Type B pancreatic cell (in vitro differentiated cells): ENCODE measurements at regions not wholly inside any gene's neighbourhood (a gene's known extent, or its start where the extent isn't known, plus 50 kb on each side); places are given as distances from the start of the nearest gene placed in this dataset.

Experiments used
- DNase-seq: peaks from one replicate; pipeline ENCODE4 v3.0.0; 2021; ENCODE audit warnings: mixed read lengths; ENCODE audit not compliant: unreplicated experiment; ENCODE audit errors: extremely low spot score
- H3K27ac Mint-ChIP-seq: 2 replicates; pipeline ENCODE4 v1.8.0; 2021; ENCODE audit warnings: mild to moderate bottlenecking, mixed read lengths
- H3K27me3 Mint-ChIP-seq: 2 replicates; pipeline ENCODE4 v1.8.0; 2021; ENCODE audit warnings: mixed read lengths
- H3K36me3 Mint-ChIP-seq: 2 replicates; pipeline ENCODE4 v1.8.0; 2021; ENCODE audit warnings: mixed read lengths
- H3K4me1 Mint-ChIP-seq: one replicate; pipeline ENCODE4 v1.8.0; 2021; ENCODE audit warnings: mixed read lengths; ENCODE audit not compliant: unreplicated experiment
- H3K4me3 Mint-ChIP-seq: 2 replicates; pipeline ENCODE4 v1.8.0; 2021; ENCODE audit warnings: mild to moderate bottlenecking, mixed read lengths
- H3K9me3 Mint-ChIP-seq: 2 replicates; pipeline ENCODE4 v1.8.0; 2021; ENCODE audit warnings: mixed read lengths
- TF ChIP-seq, protein P1 (sequence below): fragments of 200-600 bp; sonication (generic); conservative IDR thresholded peaks from 2 replicates; pipeline ENCODE4 v1.5.0; 2021; ENCODE audit warnings: antibody characterized with exemption, mild to moderate bottlenecking

DNA sequence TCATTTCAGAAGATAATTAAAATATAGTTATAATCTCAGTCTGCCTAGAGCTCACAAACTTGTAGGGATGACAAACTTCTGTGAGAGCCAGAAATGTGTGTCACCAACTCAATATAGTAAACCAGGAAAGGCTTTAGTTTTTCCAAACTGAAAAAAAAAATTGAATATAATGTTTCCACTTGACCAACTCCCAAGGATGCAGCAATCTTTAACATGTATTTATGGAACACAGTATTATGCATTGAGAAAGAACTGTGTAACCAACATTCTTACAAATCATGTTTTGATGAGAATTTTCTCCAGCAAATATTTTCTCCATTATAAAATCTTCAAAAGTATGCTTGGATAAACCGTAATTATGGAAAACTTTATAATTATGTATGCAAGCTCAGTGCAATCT, 50.1 kb upstream of the KLF12 start:
- H3K9me3 Mint-ChIP-seq: no peaks in the 10 kb centered on the region
- H3K36me3 Mint-ChIP-seq: no peaks in the 10 kb centered on the region
- H3K4me3 Mint-ChIP-seq: no peak overlapping the region
- TF ChIP-seq, protein P1, sequence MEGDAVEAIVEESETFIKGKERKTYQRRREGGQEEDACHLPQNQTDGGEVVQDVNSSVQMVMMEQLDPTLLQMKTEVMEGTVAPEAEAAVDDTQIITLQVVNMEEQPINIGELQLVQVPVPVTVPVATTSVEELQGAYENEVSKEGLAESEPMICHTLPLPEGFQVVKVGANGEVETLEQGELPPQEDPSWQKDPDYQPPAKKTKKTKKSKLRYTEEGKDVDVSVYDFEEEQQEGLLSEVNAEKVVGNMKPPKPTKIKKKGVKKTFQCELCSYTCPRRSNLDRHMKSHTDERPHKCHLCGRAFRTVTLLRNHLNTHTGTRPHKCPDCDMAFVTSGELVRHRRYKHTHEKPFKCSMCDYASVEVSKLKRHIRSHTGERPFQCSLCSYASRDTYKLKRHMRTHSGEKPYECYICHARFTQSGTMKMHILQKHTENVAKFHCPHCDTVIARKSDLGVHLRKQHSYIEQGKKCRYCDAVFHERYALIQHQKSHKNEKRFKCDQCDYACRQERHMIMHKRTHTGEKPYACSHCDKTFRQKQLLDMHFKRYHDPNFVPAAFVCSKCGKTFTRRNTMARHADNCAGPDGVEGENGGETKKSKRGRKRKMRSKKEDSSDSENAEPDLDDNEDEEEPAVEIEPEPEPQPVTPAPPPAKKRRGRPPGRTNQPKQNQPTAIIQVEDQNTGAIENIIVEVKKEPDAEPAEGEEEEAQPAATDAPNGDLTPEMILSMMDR: no peak
- no peak for DNase-seq
- no peaks in the 10 kb centered on the region for H3K27me3 Mint-ChIP-seq
- H3K4me1 Mint-ChIP-seq: peaks cover 3% of the 10 kb centered on the region
- no peak overlapping the region for H3K27ac Mint-ChIP-seq
